T-helper 2 cell treated with Interferon-gamma antibody and Interleukin-4, amounts not matched to agents 5 μg/mL and 100 μg/mL, for 36 hours (primary cell): ENCODE measurements at regions not wholly inside any gene's neighbourhood (a gene's known extent, or its start where the extent isn't known, plus 50 kb on each side); places are given as distances from the start of the nearest gene placed in this dataset.
"Not testable (repeated sequence)": the region's sequence is repeated elsewhere in the genome, so short reads cannot be mapped to it uniquely, and the experiment has no call there.

Experiments
- DNase-seq: peaks from one replicate; pipeline ENCODE4 v3.0.0; 2021; ENCODE audit warnings: low spot score
- H3K27ac Mint-ChIP-seq: one replicate; pipeline ENCODE4 v1.8.0; 2021; ENCODE audit warnings: mild to moderate bottlenecking, mixed read lengths
- H3K27me3 Mint-ChIP-seq: one replicate; pipeline ENCODE4 v1.8.0; 2021; ENCODE audit warnings: low read depth, mixed read lengths
- H3K36me3 Mint-ChIP-seq: one replicate; pipeline ENCODE4 v1.8.0; 2021; ENCODE audit warnings: low read depth, mixed read lengths
- H3K4me1 Mint-ChIP-seq: one replicate; pipeline ENCODE4 v1.8.0; 2021; ENCODE audit warnings: low read depth, mixed read lengths
- H3K4me3 Mint-ChIP-seq: one replicate; pipeline ENCODE4 v1.8.0; 2022; ENCODE audit warnings: mild to moderate bottlenecking, moderate library complexity, mixed read lengths
- H3K9me3 Mint-ChIP-seq: one replicate; pipeline ENCODE4 v1.8.0; 2021; ENCODE audit warnings: mixed read lengths

GRCh38 chr9:95570150-95570549, 53.4 kb upstream of the PTCH1 start:
- H3K27me3 Mint-ChIP-seq = peaks cover 20% of the 10 kb centered on the region
- no peaks in the 10 kb centered on the region for H3K9me3 Mint-ChIP-seq
- H3K4me3 Mint-ChIP-seq = no peak overlapping the region
- H3K27ac Mint-ChIP-seq = no peak overlapping the region
- no peaks in the 10 kb centered on the region for H3K36me3 Mint-ChIP-seq
- H3K4me1 Mint-ChIP-seq = peaks cover 9% of the 10 kb centered on the region
- DNase-seq = no peak

GRCh38 chr9:95568735-95569134, 52.0 kb upstream of the PTCH1 start:
- H3K27me3 Mint-ChIP-seq = peaks cover 21% of the 10 kb centered on the region
- DNase-seq = not testable (repeated sequence)

More at GRCh38 chr9:95568735-95569134, 52.0 kb upstream of the PTCH1 start:
- not testable (repeated sequence) for H3K4me3 Mint-ChIP-seq, H3K36me3 Mint-ChIP-seq, H3K9me3 Mint-ChIP-seq, H3K4me1 Mint-ChIP-seq, H3K27ac Mint-ChIP-seq
